ENCODE measurements at regions not wholly inside any gene's neighbourhood (a gene's known extent, or its start where the extent isn't known, plus 50 kb on each side); places are given as distances from the start of the nearest gene placed in this dataset.

- FAIRE-seq (no peak), DNase-seq (ENCODE audit: insufficient read length, low spot score) (no peak)
- TF ChIP-seq POLR2A (IDR thresholded peaks at IDR 0.05; ENCODE audit: low read depth, low read length) (no peak), POU2F2 (IDR thresholded peaks at IDR 0.05; ENCODE audit: low read depth, low read length) (no peak), POLR2AphosphoS5 (IDR thresholded peaks at IDR 0.05; ENCODE audit: low read depth, low read length) (no peak)
Measured at GRCh38 chr22:47259990-47260389, 497.5 kb downstream of the TBC1D22A start.

- FAIRE-seq (no peak), DNase-seq (ENCODE audit: insufficient read length, low spot score) (no peak)
- no peak for TF ChIP-seq POLR2A (IDR thresholded peaks at IDR 0.05; ENCODE audit: low read depth, low read length)
- no peak for TF ChIP-seq SPI1 (IDR thresholded peaks at IDR 0.05; ENCODE audit: low read depth, low read length)
- no peak for TF ChIP-seq POLR2AphosphoS5 (IDR thresholded peaks at IDR 0.05; ENCODE audit: low read depth, low read length)
- TF ChIP-seq PAX5 (IDR thresholded peaks at IDR 0.05; ENCODE audit: insufficient read depth, low read length, severe bottlenecking), result no peak
- no peak for TF ChIP-seq POU2F2 (IDR thresholded peaks at IDR 0.05; ENCODE audit: low read depth, low read length)
- TF ChIP-seq TAF1 (IDR thresholded peaks at IDR 0.05; ENCODE audit: low read depth, low read length), result no peak
Measured at GRCh38 chr22:47259049-47259448, 496.6 kb downstream of the TBC1D22A start.

GRCh38 chr22:47257976-47258375 is 495.5 kb downstream of the TBC1D22A start:
- no peak for DNase-seq (ENCODE audit: insufficient read length, low spot score)
- no peak for FAIRE-seq
- no peak for TF ChIP-seq POU2F2 (IDR thresholded peaks at IDR 0.05; ENCODE audit: low read depth, low read length)

DNA sequence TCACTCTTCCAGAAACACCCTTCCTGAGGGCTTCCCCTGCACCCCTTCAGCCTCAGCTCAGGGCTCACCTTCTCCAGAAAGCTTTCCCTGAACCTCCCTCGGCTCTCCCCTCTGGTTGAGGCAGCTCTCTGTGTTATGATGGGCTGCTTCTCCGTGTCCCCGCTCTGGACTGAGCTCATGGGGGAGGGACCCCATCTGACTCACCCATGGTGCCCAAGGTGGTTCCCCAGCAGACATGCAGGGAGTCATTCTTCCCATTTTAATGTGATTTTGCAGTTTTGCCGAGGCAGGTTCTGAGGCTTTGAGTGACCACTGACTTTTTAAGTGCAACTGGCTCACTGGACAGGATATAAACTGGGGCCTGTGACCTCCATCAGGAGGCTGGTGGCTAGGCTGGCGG is 495.1 kb downstream of the TBC1D22A start:
- TF ChIP-seq POLR2AphosphoS5 (IDR thresholded peaks at IDR 0.05; ENCODE audit: low read depth, low read length) (no peak), SPI1 (IDR thresholded peaks at IDR 0.05; ENCODE audit: low read depth, low read length) (no peak)
- DNase-seq (ENCODE audit: insufficient read length, low spot score) (no peak), FAIRE-seq (no peak)

GRCh38 chr22:47251911-47252310 is 489.5 kb downstream of the TBC1D22A start:
- no peak for DNase-seq (ENCODE audit: insufficient read length, low spot score)
- TF ChIP-seq POU2F2 (IDR thresholded peaks at IDR 0.05; ENCODE audit: low read depth, low read length) (no peak), TAF1 (IDR thresholded peaks at IDR 0.05; ENCODE audit: low read depth, low read length) (no peak), POLR2AphosphoS5 (IDR thresholded peaks at IDR 0.05; ENCODE audit: low read depth, low read length) (no peak), POLR2A (IDR thresholded peaks at IDR 0.05; ENCODE audit: low read depth, low read length) (no peak), SPI1 (IDR thresholded peaks at IDR 0.05; ENCODE audit: low read depth, low read length) (no peak), PAX5 (IDR thresholded peaks at IDR 0.05; ENCODE audit: insufficient read depth, low read length, severe bottlenecking) (no peak)
- FAIRE-seq, result no peak

DNA sequence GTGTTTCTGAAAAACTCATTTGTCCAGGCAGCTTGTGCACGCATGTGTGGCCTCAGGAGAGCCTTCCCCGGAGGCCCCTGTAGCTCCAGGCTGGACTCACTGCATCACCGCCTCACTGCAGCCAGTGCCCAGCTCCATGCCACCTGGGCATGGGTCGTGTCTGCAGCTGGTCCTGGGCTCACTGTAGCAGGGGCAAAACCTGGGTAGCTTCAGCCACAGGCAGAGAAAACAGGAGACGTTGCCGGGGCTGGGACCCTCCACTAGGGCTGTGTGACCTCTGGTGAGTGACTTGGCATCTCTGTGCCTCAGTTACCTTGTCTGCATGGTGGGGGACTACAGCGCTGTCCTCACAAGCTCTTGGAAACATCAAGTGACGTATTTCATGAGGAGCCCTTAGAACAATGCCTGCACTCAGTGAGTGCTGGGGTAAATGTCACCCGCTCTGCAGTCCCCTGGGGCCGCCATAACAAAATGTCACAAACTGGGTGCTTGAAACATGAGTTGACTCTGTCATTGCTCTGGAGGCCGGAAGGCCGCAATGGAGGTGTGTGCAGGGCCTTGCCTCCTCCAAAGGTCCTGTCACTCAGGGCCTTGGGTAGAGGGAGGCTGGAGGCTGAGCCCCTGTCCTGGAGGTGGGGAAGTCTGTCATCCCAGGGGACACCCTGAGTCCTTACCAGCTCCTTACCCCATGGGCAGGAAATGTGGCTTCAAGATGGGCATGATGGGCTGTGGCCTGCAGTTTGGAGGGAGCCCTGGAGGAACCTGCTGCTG is 488.7 kb downstream of the TBC1D22A start:
- no peak for FAIRE-seq
- no peak for DNase-seq (ENCODE audit: insufficient read length, low spot score)
- TF ChIP-seq POLR2AphosphoS5 (IDR thresholded peaks at IDR 0.05; ENCODE audit: low read depth, low read length), result no peak
- TF ChIP-seq SPI1 (IDR thresholded peaks at IDR 0.05; ENCODE audit: low read depth, low read length), result no peak
- TF ChIP-seq TAF1 (IDR thresholded peaks at IDR 0.05; ENCODE audit: low read depth, low read length), result no peak
- TF ChIP-seq POU2F2 (IDR thresholded peaks at IDR 0.05; ENCODE audit: low read depth, low read length), result no peak

DNA sequence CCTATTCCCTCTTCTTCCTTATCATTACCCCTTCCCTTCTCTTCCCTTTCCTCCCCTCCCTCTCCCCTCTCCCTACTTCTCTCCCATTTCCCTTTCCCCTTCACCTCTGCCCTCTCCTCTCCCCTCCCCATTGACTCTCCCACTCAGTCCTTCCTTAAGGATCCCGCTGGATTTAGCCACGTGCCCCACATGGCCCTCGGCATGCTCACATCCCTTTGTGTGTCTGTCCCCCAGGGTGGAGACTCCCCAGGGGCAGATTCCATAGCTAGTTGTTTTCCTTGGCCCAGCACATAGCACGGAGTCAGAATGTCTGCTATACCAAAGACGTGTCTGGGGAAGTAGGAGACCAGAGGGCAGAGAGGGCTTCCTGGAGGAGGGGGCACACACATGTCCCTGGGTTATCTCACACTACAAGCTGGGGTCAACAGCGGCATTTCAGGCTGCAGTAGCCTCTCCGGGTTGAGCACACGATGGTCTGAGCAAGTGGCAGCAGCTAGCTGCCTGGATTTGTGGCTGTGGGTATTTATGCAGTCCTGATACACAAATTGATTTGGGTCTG is 487.0 kb downstream of the TBC1D22A start:
- TF ChIP-seq POU2F2 (IDR thresholded peaks at IDR 0.05; ENCODE audit: low read depth, low read length) (no peak), PAX5 (IDR thresholded peaks at IDR 0.05; ENCODE audit: insufficient read depth, low read length, severe bottlenecking) (no peak), TAF1 (IDR thresholded peaks at IDR 0.05; ENCODE audit: low read depth, low read length) (no peak), POLR2A (IDR thresholded peaks at IDR 0.05; ENCODE audit: low read depth, low read length) (no peak), POLR2AphosphoS5 (IDR thresholded peaks at IDR 0.05; ENCODE audit: low read depth, low read length) (no peak), SPI1 (IDR thresholded peaks at IDR 0.05; ENCODE audit: low read depth, low read length) (no peak)

GRCh38 chr22:47248925-47249324 is 486.5 kb downstream of the TBC1D22A start:
- FAIRE-seq, result no peak
- TF ChIP-seq TAF1 (IDR thresholded peaks at IDR 0.05; ENCODE audit: low read depth, low read length) (no peak), POLR2A (IDR thresholded peaks at IDR 0.05; ENCODE audit: low read depth, low read length) (no peak), SPI1 (IDR thresholded peaks at IDR 0.05; ENCODE audit: low read depth, low read length) (no peak), POLR2AphosphoS5 (IDR thresholded peaks at IDR 0.05; ENCODE audit: low read depth, low read length) (no peak), PAX5 (IDR thresholded peaks at IDR 0.05; ENCODE audit: insufficient read depth, low read length, severe bottlenecking) (no peak), POU2F2 (IDR thresholded peaks at IDR 0.05; ENCODE audit: low read depth, low read length) (no peak)
- DNase-seq (ENCODE audit: insufficient read length, low spot score), result no peak

More for the DNA sequence above, 487.0 kb downstream of the TBC1D22A start:
- FAIRE-seq (no peak), DNase-seq (ENCODE audit: insufficient read length, low spot score) (no peak)

- DNase-seq (ENCODE audit: insufficient read length, low spot score) (no peak), FAIRE-seq (no peak)
- TF ChIP-seq PAX5 (IDR thresholded peaks at IDR 0.05; ENCODE audit: insufficient read depth, low read length, severe bottlenecking), result no peak
- no peak for TF ChIP-seq POU2F2 (IDR thresholded peaks at IDR 0.05; ENCODE audit: low read depth, low read length)
- no peak for TF ChIP-seq POLR2A (IDR thresholded peaks at IDR 0.05; ENCODE audit: low read depth, low read length)
- TF ChIP-seq TAF1 (IDR thresholded peaks at IDR 0.05; ENCODE audit: low read depth, low read length), result no peak
- no peak for TF ChIP-seq POLR2AphosphoS5 (IDR thresholded peaks at IDR 0.05; ENCODE audit: low read depth, low read length)
- no peak for TF ChIP-seq SPI1 (IDR thresholded peaks at IDR 0.05; ENCODE audit: low read depth, low read length)
Measured at GRCh38 chr22:47247579-47248240, 485.3 kb downstream of the TBC1D22A start.

GRCh38 chr22:47245786-47246185 is 483.3 kb downstream of the TBC1D22A start:
- DNase-seq (ENCODE audit: insufficient read length, low spot score) (no peak), FAIRE-seq (no peak)
- no peak for TF ChIP-seq POU2F2 (IDR thresholded peaks at IDR 0.05; ENCODE audit: low read depth, low read length)
- TF ChIP-seq POLR2A (IDR thresholded peaks at IDR 0.05; ENCODE audit: low read depth, low read length), result no peak
- TF ChIP-seq TAF1 (IDR thresholded peaks at IDR 0.05; ENCODE audit: low read depth, low read length), result no peak
- no peak for TF ChIP-seq PAX5 (IDR thresholded peaks at IDR 0.05; ENCODE audit: insufficient read depth, low read length, severe bottlenecking)
- TF ChIP-seq SPI1 (IDR thresholded peaks at IDR 0.05; ENCODE audit: low read depth, low read length), result no peak
- TF ChIP-seq POLR2AphosphoS5 (IDR thresholded peaks at IDR 0.05; ENCODE audit: low read depth, low read length), result no peak

All from GM12891 (cell line).